ENCODE measurements at regions not wholly inside any gene's neighbourhood (a gene's known extent, or its start where the extent isn't known, plus 50 kb on each side); places are given as distances from the start of the nearest gene placed in this dataset.

DNA sequence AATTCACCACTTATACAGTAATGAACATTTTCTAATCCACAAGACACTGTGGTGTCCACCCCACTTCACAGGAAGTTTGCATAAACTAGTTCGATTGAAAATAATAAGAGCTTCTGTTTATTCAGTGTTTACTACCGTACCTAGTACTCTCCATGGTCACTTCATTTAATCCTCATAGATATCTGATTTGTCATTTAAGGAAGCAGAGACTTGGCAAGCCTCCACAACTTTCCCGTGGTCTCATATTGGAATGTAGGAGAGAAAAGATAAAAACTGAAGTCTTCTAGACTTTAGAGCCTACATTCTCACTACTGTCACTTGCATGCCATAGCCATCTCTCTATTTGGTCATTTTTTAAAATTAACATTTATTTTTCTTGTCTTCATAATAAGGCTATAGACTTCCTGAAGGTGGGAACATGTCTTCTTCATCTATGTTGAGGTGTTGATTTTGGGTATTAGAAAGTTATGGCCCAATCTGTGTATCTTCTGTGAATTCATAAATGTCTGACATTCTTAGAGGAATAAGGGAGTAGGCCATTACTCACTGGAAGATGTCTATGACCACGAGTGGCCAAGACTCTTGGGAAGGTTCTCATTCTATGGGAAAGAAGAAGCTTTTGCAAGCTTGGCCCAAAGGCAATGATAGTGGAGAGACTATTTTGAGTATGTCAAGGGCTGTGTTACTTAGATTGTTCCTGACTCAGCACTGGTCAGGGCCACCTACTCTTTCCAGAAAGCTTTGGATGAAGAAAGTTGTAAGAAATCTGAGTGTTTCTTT lies 423.7 kb downstream of the LRIG3 start:
- no peaks in the 10 kb centered on the region for H3K9me3 Mint-ChIP-seq (ENCODE audit: unreplicated experiment)

DNA sequence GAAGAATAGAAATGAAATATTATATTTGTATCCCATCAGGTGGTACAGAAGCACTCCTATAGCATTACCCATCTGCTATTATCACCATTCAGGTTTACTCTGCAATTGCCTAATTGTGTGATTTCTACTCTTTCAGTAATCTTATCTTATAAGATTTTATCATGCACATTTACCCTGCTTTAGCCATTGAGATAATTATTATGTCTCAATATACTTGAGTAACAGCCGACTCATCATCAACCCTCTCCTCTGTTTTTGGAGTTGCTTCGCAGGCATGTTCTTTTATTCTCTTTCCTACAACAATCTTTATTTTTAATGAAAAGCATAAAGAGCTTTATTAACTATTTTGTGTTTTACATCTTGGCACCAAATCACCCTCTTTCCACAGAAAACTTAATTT lies 419.9 kb downstream of the LRIG3 start:
- no peak for DNase-seq
- H3K4me3 Mint-ChIP-seq (ENCODE audit: unreplicated experiment), result no peak overlapping the region
- H3K4me1 ChIP-seq, result no peaks in the 10 kb centered on the region; the same call in none of the 2 replicates
- no peaks in the 10 kb centered on the region for H3K9me3 ChIP-seq
- peaks cover 10% of the 10 kb centered on the region for H3K4me1 Mint-ChIP-seq (ENCODE audit: low read depth, unreplicated experiment)
- H3K27me3 Mint-ChIP-seq (ENCODE audit: insufficient read depth, unreplicated experiment), result no peaks in the 10 kb centered on the region
- no TSS peak for BruUV-seq (replicated peaks)
- no peaks in the 10 kb centered on the region for H3K9me3 Mint-ChIP-seq (ENCODE audit: unreplicated experiment)
- no peak overlapping the region for H3K27ac Mint-ChIP-seq (ENCODE audit: unreplicated experiment)
- TF ChIP-seq, protein P1, sequence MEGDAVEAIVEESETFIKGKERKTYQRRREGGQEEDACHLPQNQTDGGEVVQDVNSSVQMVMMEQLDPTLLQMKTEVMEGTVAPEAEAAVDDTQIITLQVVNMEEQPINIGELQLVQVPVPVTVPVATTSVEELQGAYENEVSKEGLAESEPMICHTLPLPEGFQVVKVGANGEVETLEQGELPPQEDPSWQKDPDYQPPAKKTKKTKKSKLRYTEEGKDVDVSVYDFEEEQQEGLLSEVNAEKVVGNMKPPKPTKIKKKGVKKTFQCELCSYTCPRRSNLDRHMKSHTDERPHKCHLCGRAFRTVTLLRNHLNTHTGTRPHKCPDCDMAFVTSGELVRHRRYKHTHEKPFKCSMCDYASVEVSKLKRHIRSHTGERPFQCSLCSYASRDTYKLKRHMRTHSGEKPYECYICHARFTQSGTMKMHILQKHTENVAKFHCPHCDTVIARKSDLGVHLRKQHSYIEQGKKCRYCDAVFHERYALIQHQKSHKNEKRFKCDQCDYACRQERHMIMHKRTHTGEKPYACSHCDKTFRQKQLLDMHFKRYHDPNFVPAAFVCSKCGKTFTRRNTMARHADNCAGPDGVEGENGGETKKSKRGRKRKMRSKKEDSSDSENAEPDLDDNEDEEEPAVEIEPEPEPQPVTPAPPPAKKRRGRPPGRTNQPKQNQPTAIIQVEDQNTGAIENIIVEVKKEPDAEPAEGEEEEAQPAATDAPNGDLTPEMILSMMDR (IDR thresholded peaks at IDR 0.05; ENCODE audit: insufficient read depth in 1 of 2, low read depth in 1 of 2, low read length in 1 of 2, severe bottlenecking in 1 of 2, unreplicated experiment in 1 of 2), result no peak
- intact Hi-C loops (cut with micrococcal nuclease; ENCODE audit: unreplicated experiment), result no loop called here
- H3K36me3 ChIP-seq (ENCODE audit: control insufficient read depth, insufficient read depth, low read length), result no peaks in the 10 kb centered on the region; the same call in 1 of the 2 replicates
- ChIA-PET POLR2A (no interaction called here), CTCF (no interaction called here)
- no peaks in the 10 kb centered on the region for H3K36me3 Mint-ChIP-seq (ENCODE audit: insufficient read depth, unreplicated experiment)
- no peaks in the 10 kb centered on the region for H3K27me3 ChIP-seq (replicated peaks; ENCODE audit: control insufficient read depth, insufficient read depth, low read length)
- no peak overlapping the region for H3K4me3 ChIP-seq (ENCODE audit: low read depth, low read length)

More for the DNA sequence above, 423.7 kb downstream of the LRIG3 start:
- BruUV-seq (replicated peaks), result no TSS peak
- Mint-ChIP-seq H3K4me1 (ENCODE audit: low read depth, unreplicated experiment) (no peaks in the 10 kb centered on the region), H3K27me3 (ENCODE audit: insufficient read depth, unreplicated experiment) (no peaks in the 10 kb centered on the region), H3K4me3 (ENCODE audit: unreplicated experiment) (no peak overlapping the region), H3K27ac (ENCODE audit: unreplicated experiment) (no peak overlapping the region), H3K36me3 (ENCODE audit: insufficient read depth, unreplicated experiment) (no peaks in the 10 kb centered on the region)
- TF ChIP-seq, protein P1 (IDR thresholded peaks at IDR 0.05; ENCODE audit: insufficient read depth in 1 of 2, low read depth in 1 of 2, low read length in 1 of 2, severe bottlenecking in 1 of 2, unreplicated experiment in 1 of 2), result no peak
- ChIA-PET POLR2A (no interaction called here), CTCF (no interaction called here)
- Histone ChIP-seq H3K9me3 (no peaks in the 10 kb centered on the region), H3K4me1 (no peaks in the 10 kb centered on the region), H3K36me3 (ENCODE audit: control insufficient read depth, insufficient read depth, low read length) (no peaks in the 10 kb centered on the region; the same call in 1 of the 2 replicates), H3K4me3 (ENCODE audit: low read depth, low read length) (no peak overlapping the region), H3K27me3 (replicated peaks; ENCODE audit: control insufficient read depth, insufficient read depth, low read length) (no peaks in the 10 kb centered on the region)
- intact Hi-C loops (cut with micrococcal nuclease; ENCODE audit: unreplicated experiment), result no loop called here
- no peak for DNase-seq

DNA sequence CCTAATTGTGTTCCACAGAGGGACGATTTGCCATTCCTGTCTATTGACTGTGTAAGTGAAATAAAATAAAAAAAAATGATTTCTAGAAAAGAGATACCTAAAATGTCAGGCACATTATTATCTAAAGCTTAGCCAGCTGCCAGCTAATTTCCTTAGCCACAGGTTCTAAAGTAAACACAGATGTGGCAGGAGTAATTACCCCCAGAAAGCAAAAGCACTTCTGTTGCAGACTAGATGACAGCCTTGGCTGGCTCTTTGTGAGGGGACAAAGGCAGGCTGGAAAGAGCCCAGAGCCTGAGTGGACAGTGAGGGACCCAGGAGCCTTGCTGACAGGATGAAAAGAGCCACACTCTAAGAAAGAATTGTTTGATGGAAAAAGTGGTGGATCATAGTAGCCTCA lies 418.1 kb downstream of the LRIG3 start:
- H3K36me3 ChIP-seq (ENCODE audit: control insufficient read depth, insufficient read depth, low read length), result no peaks in the 10 kb centered on the region; the same call in 1 of the 2 replicates
- Mint-ChIP-seq H3K27me3 (ENCODE audit: insufficient read depth, unreplicated experiment) (no peaks in the 10 kb centered on the region), H3K36me3 (ENCODE audit: insufficient read depth, unreplicated experiment) (no peaks in the 10 kb centered on the region), H3K4me1 (ENCODE audit: low read depth, unreplicated experiment) (peaks cover 10% of the 10 kb centered on the region), H3K9me3 (ENCODE audit: unreplicated experiment) (no peaks in the 10 kb centered on the region), H3K4me3 (ENCODE audit: unreplicated experiment) (no peak overlapping the region), H3K27ac (ENCODE audit: unreplicated experiment) (no peak overlapping the region)
- intact Hi-C loops (cut with micrococcal nuclease; ENCODE audit: unreplicated experiment), result no loop called here
- BruUV-seq (replicated peaks), result no TSS peak
- H3K27me3 ChIP-seq (replicated peaks; ENCODE audit: control insufficient read depth, insufficient read depth, low read length), result no peaks in the 10 kb centered on the region
- peak in 1 of 2 experiments; percentile 7 for DNase-seq
- ChIA-PET CTCF (no interaction called here), POLR2A (no interaction called here)
- TF ChIP-seq, protein P1 (IDR thresholded peaks at IDR 0.05; ENCODE audit: insufficient read depth in 1 of 2, low read depth in 1 of 2, low read length in 1 of 2, severe bottlenecking in 1 of 2, unreplicated experiment in 1 of 2), result no peak
- H3K4me1 ChIP-seq, result no peaks in the 10 kb centered on the region; the same call in none of the 2 replicates
- no peaks in the 10 kb centered on the region for H3K9me3 ChIP-seq
- no peak overlapping the region for H3K4me3 ChIP-seq (ENCODE audit: low read depth, low read length)
